PFSK-1 (cell line): ENCODE measurements at regions not wholly inside any gene's neighbourhood (a gene's known extent, or its start where the extent isn't known, plus 50 kb on each side); places are given as distances from the start of the nearest gene placed in this dataset.

ENCODE experiments used
- FOXP2 ChIP-seq: optimal IDR thresholded peaks from 2 replicates; pipeline ENCODE3; 2011; ENCODE audit warnings: borderline replicate concordance, control low read depth, inconsistent platforms; ENCODE audit not compliant: insufficient read depth; ENCODE audit errors: extremely low read length, extremely low read depth
- POLR2AphosphoS5 ChIP-seq: IDR thresholded peaks from 2 replicates; pipeline ENCODE4 v1.6.1; 2012; ENCODE audit warnings: low read depth, mild to moderate bottlenecking, control low read depth, low read length, moderate library complexity
- SIN3A ChIP-seq: IDR thresholded peaks from 2 replicates; pipeline ENCODE4 v1.6.1; 2012; ENCODE audit warnings: mild to moderate bottlenecking, low read length, moderate library complexity, borderline replicate concordance; ENCODE audit not compliant: insufficient read depth
- TAF1 ChIP-seq: IDR thresholded peaks from 2 replicates; pipeline ENCODE4 v1.6.1; 2012; ENCODE audit warnings: low read length, control low read depth, borderline replicate concordance; ENCODE audit not compliant: insufficient read depth
- TF ChIP-seq, protein P1 (sequence below), 2 experiments: IDR thresholded peaks; 2 replicates each; pipeline versions ENCODE4 v1.6.1 to v1.8.0; 2011 to 2012; ENCODE audit warnings: low read depth in 2 of 2, low read length in 2 of 2, control low read depth in 1 of 2, inconsistent platforms in 1 of 2, mild to moderate bottlenecking in 1 of 2, moderate library complexity in 1 of 2; ENCODE audit not compliant: insufficient read depth in 1 of 2

DNA sequence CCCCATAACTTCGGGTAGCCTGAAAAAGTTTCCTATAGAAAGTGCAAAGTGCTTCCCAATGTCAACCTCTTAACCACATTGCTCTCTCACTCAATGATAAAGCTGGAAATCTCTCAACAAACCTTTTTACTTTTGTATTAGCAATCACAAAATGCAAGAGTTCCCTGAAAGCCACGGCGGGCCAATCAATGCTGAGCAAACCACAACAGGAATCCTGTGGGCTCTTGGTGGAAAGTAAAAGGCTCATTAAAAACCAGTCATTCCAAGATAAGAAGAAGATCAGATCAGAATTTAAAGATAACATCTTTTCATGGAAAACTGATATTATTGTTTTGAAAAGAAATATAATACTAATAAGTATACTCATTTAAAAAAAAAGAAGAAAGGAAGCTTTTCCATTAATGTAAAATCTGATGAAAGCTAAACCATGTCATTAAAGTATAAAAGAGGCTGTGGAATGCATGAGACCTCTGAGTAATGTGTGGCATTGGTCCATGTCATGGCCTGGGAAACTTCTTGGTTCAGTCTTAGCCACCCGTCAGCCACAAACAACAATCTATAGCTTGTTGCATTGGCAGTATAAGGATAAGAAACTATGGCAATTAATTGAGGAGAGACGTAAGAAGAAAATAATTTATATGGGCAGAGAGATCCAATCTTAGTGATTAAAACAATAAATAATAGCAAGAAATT lies 1066.1 kb upstream of the SORCS1 start:
- TF ChIP-seq TAF1 (no peak), SIN3A (no peak)

DNA sequence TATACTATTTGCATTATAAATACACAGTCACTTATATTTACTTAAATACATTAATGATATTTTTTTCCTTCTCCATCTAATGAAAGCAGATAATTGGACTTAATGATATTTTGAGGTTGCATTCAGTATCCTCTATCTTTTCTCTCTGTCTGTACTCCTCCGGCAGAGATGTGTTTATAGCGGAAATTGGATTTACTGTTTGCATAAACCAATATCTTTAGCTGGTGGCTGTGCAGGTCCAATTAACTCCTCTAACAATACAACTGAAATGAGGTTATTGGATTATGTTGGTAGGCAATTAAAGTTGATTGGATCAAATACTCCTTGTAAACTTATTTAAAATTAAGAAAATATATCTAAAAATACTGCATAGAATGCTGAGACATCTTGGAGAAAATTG lies 1044.2 kb upstream of the SORCS1 start:
- TF ChIP-seq POLR2AphosphoS5: no peak
- TF ChIP-seq TAF1: no peak
- TF ChIP-seq SIN3A: no peak
- TF ChIP-seq, protein P1, sequence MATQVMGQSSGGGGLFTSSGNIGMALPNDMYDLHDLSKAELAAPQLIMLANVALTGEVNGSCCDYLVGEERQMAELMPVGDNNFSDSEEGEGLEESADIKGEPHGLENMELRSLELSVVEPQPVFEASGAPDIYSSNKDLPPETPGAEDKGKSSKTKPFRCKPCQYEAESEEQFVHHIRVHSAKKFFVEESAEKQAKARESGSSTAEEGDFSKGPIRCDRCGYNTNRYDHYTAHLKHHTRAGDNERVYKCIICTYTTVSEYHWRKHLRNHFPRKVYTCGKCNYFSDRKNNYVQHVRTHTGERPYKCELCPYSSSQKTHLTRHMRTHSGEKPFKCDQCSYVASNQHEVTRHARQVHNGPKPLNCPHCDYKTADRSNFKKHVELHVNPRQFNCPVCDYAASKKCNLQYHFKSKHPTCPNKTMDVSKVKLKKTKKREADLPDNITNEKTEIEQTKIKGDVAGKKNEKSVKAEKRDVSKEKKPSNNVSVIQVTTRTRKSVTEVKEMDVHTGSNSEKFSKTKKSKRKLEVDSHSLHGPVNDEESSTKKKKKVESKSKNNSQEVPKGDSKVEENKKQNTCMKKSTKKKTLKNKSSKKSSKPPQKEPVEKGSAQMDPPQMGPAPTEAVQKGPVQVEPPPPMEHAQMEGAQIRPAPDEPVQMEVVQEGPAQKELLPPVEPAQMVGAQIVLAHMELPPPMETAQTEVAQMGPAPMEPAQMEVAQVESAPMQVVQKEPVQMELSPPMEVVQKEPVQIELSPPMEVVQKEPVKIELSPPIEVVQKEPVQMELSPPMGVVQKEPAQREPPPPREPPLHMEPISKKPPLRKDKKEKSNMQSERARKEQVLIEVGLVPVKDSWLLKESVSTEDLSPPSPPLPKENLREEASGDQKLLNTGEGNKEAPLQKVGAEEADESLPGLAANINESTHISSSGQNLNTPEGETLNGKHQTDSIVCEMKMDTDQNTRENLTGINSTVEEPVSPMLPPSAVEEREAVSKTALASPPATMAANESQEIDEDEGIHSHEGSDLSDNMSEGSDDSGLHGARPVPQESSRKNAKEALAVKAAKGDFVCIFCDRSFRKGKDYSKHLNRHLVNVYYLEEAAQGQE (IDR thresholded peaks at IDR 0.05; ENCODE audit: insufficient read depth in 1 of 2, low read depth in 2 of 2, low read length in 2 of 2): no peak
- TF ChIP-seq FOXP2: no peak

DNA sequence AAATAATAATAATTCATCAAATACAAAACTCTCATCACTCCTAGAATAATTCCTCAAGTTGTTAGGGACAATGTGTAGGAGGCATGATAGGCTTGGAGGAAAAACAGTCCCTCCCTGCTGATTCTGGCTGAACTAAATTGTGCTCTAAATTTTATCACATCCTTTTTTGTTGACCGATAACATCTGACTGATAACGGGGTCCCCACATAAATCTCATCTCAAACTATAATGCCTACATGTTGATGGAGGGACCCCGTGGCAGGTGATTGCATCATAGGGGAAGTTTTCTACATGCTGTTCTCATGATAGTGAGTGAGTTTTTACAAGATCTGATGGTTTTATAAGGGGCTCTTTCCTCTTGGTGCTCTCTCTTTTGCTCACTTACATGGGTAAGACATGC lies 1043.5 kb upstream of the SORCS1 start:
- TF ChIP-seq SIN3A (no peak), POLR2AphosphoS5 (no peak), FOXP2 (no peak), TAF1 (no peak)
- TF ChIP-seq, protein P1 (IDR thresholded peaks at IDR 0.05; ENCODE audit: insufficient read depth in 1 of 2, low read depth in 2 of 2, low read length in 2 of 2): no peak

DNA sequence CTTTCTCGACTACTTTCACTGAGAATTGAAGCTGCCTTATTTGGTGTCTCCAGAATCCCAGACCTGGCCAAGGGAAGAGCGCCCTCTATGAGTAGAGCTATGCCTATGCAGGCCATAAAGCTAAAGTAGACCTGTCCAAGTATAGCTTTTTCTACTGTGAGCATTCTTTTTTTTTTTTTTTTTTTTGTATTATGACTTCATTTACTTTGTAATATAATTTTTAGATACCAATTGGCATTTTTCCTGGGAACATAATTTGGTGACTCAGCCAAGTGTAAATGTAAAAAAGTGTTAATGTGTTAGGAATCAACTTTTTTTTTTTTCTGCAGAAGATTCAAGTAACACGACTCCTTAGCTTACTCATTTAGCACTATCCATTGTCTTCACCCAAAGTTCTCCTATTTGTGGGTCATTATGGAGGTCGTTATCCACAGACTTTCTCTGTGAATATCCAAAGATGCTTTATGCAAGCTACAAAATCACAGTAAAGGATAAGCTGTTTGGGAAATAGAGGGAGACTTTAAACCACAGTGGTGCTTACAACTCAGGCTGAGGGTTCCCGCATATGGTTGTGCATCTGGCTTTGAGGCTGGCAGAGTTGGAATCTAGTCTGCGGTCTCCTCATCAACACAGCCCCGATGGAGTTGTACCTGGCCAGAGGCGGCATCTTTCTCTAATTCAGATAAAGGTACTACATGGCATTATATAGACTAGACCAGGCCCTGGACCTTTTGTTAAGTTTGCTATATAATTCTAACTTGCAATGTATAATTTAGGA lies 1040.2 kb upstream of the SORCS1 start:
- no peak for TF ChIP-seq TAF1
- TF ChIP-seq, protein P1 (IDR thresholded peaks at IDR 0.05; ENCODE audit: insufficient read depth in 1 of 2, low read depth in 2 of 2, low read length in 2 of 2): no peak
- TF ChIP-seq FOXP2: no peak
- no peak for TF ChIP-seq SIN3A
- no peak for TF ChIP-seq POLR2AphosphoS5

DNA sequence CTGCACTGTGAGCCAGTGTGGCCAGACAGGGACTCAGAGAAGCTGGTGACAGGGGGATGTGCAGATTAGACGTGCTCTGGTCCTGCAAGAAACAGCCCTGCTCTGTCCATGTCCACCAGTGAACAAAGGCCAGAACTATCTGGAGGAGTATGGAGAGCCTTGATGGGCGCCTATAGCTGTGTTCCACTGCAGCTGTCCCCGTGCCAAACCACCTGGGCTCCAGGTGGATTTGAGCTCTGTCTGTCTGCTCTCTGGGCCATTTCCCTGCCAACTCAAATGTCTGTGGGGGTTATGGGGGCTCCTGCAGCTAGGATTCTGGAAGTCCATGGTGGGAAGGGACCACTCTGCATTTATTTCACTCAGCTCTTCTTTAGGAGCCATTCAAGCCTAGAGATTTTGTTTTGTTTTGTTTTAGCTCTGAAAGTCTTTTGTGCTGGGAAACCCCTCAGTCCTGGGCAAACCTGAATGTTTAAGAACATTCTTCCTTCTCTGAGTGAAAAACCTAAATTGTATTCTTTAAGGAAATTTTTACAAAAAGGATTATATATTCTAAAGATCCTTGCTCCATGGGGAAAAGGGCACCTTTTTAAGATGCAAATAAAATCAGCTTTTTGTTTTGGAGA lies 1039.5 kb upstream of the SORCS1 start:
- no peak for TF ChIP-seq FOXP2
- TF ChIP-seq, protein P1 (IDR thresholded peaks at IDR 0.05; ENCODE audit: insufficient read depth in 1 of 2, low read depth in 2 of 2, low read length in 2 of 2): no peak
- TF ChIP-seq POLR2AphosphoS5: no peak
- no peak for TF ChIP-seq TAF1
- TF ChIP-seq SIN3A: no peak
